GM12801 (cell line): ENCODE measurements at regions not wholly inside any gene's neighbourhood (a gene's known extent, or its start where the extent isn't known, plus 50 kb on each side); places are given as distances from the start of the nearest gene placed in this dataset.

Experiments used
- TF ChIP-seq, protein P1 (sequence below): IDR thresholded peaks from one replicate; pipeline ENCODE4 v1.5.1; 2011; ENCODE audit warnings: control low read depth; ENCODE audit not compliant: insufficient read length; ENCODE audit errors: extremely low read depth

- TF ChIP-seq, protein P1, sequence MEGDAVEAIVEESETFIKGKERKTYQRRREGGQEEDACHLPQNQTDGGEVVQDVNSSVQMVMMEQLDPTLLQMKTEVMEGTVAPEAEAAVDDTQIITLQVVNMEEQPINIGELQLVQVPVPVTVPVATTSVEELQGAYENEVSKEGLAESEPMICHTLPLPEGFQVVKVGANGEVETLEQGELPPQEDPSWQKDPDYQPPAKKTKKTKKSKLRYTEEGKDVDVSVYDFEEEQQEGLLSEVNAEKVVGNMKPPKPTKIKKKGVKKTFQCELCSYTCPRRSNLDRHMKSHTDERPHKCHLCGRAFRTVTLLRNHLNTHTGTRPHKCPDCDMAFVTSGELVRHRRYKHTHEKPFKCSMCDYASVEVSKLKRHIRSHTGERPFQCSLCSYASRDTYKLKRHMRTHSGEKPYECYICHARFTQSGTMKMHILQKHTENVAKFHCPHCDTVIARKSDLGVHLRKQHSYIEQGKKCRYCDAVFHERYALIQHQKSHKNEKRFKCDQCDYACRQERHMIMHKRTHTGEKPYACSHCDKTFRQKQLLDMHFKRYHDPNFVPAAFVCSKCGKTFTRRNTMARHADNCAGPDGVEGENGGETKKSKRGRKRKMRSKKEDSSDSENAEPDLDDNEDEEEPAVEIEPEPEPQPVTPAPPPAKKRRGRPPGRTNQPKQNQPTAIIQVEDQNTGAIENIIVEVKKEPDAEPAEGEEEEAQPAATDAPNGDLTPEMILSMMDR: no peak
Measured at GRCh38 chr9:16950051-16950450, 79.6 kb upstream of the BNC2 start.

DNA sequence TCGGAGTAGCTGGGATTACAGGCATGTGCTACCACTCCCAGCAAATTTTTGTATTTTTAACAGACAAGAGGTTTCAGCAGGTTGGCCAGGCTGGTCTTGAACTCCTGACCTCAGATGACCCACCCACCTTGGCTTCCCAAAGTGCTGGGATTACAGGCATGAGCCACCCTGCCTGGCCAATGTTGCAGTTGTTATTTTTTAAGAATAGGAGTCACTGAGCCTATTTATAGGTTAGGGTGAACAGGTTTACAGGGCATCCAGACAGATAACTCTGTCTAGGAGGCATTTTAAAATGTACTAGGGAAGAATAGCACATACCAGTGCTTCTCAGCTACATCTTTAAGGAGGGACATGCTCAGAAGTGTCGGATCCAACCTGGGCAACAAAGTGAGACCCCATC is 60.1 kb upstream of the BNC2 start:
- TF ChIP-seq, protein P1: no peak

- TF ChIP-seq, protein P1: no peak
Measured at GRCh38 chr9:16928179-16928945, 57.9 kb upstream of the BNC2 start.

DNA sequence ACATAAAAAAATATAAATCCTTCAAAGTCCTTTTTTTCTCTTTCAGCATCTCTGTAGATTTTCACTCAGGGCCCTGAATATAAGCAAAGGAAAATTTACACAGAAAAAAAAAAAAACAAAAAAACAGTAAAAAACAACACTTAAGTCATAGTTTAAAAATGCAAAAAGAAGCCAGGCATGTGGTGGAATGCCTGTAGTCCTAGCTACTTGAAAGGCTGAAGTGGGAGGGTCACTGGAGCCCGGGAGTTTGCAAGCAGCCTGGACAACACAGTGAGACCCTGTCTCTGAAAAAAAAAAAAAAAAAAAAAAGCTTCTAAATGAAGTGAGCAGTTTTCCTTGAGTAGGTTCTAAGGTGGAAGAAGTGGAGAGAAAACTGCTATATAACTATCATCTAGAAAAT is 55.0 kb upstream of the BNC2 start:
- TF ChIP-seq, protein P1: no peak

- TF ChIP-seq, protein P1: no peak
Measured at GRCh38 chr9:16924311-16924915, 53.9 kb upstream of the BNC2 start.

- TF ChIP-seq, protein P1: no peak
Measured at GRCh38 chr9:16921855-16922254, 51.4 kb upstream of the BNC2 start.
